Upper lobe of left lung (tissue), 4 donors: ENCODE measurements at regions not wholly inside any gene's neighbourhood (a gene's known extent, or its start where the extent isn't known, plus 50 kb on each side); places are given as distances from the start of the nearest gene placed in this dataset.

Experiments
- CTCF ChIP-seq, 6 experiments: fragments of 450-650 bp in 4 of 6; fragments of 200-600 bp in 2 of 6; sonication (generic) in 2 of 6; IDR thresholded peaks; one replicate each; pipeline ENCODE4 v1.5.1; 2016 to 2019; ENCODE audit warnings: antibody characterized with exemption in 6 of 6
- POLR2A ChIP-seq, 4 donors: fragments of 450-650 bp; IDR thresholded peaks; one replicate each; pipeline ENCODE4 v1.5.1; 2016 to 2017; ENCODE audit warnings: antibody characterized with exemption in 4 of 4, mild to moderate bottlenecking in 2 of 4

DNA sequence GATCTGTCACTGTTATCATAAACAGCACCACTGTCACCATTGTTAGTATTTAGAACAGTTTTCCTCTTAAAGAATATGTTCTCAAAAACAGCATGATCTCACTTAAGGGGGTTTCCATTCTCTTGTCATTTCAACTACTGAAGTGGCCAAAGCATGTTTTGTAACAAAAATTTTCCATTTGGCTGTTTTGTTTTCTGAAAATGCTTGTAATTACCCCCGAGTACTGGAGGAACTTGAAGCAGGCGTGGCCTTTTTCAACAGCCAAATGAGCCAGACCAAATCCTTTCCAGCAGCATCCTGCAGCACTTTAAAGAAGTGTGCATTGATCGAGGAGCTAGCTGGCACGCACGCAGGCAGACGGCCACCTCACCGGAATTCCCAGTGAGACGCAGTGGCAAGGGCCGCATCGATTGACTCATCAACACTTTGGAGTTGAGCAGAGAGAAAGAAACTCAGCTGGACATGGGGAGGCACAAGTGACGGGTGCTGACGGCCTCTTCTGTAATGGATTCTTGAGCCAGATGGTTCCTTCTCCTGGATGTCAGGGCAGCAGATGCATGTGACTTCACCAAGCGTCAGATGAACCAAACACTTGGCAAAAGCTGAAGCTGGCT lies 234.3 kb upstream of the IGF1R start:
- TF ChIP-seq POLR2A (IDR thresholded peaks at IDR 0.05): no peak
- TF ChIP-seq CTCF (IDR thresholded peaks at IDR 0.05): no peak
